NB4 (cell line): ENCODE measurements at regions not wholly inside any gene's neighbourhood (a gene's known extent, or its start where the extent isn't known, plus 50 kb on each side); places are given as distances from the start of the nearest gene placed in this dataset.
"Not testable (repeated sequence)": the region's sequence is repeated elsewhere in the genome, so short reads cannot be mapped to it uniquely, and the experiment has no call there.

Source experiments
- CTCF ChIP-seq: IDR thresholded peaks from one replicate; pipeline ENCODE4 v1.5.1; 2012; ENCODE audit warnings: low read depth, low read length
- MAX ChIP-seq: IDR thresholded peaks from 2 replicates; pipeline ENCODE4 v1.6.1; 2011; ENCODE audit warnings: low read depth, low read length
- POLR2A ChIP-seq: IDR thresholded peaks from 2 replicates; pipeline ENCODE4 v1.6.1; 2011; ENCODE audit warnings: mild to moderate bottlenecking; ENCODE audit not compliant: insufficient read length; ENCODE audit errors: extremely low read depth

GRCh38 chr12:92406404-92407070 lies 260.9 kb upstream of the BTG1 start:
- not testable (repeated sequence) for TF ChIP-seq CTCF, POLR2A, MAX
